Fibroblast of mammary gland (primary cell): ENCODE measurements at regions not wholly inside any gene's neighbourhood (a gene's known extent, or its start where the extent isn't known, plus 50 kb on each side); places are given as distances from the start of the nearest gene placed in this dataset.

Source experiments
- DNase-seq: peaks from one replicate; pipeline ENCODE4 v3.0.0-alpha.2; 2010; ENCODE audit warnings: low read depth
- H3K4me3 ChIP-seq: 2 replicates; pipeline ENCODE4 v1.5.1; 2011; ENCODE audit warnings: low read depth, mild to moderate bottlenecking, low read length, moderate library complexity; ENCODE audit not compliant: control insufficient read depth
- TF ChIP-seq, protein P1 (sequence below): conservative IDR thresholded peaks from 2 replicates; pipeline ENCODE4 v1.5.1; 2011; ENCODE audit warnings: low read depth, low read length, inconsistent platforms; ENCODE audit not compliant: control insufficient read depth, insufficient read depth

DNA sequence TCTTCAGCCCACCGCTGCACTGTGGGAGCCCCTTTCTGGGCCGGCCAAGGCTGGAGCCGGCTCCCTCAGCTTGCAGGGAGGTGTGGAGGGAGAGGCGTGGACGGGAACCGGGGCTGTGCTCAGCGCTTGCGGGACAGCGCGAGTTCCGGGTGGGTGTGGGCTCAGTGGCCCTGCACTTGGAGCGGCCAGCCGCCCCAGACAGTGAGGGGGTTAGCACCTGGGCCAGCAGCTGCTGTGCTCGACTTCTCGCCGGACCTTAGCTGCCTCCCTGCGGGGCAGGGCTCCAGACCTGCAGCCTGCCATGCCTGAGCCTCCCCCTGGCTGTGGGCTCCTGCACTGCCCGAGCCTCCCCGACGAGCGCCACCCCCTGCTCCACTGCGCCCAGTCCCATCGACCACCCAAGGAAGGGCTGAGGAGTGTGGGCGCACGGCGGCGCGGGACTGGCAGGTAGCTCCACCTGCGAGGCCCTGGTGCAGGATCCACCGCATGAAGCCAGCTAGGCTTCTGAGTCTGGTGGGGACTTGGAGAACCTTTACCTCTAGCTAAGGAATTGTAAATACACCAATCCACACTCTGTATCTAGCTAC, 92.9 kb upstream of the MAST4 start:
- no peak overlapping the region for H3K4me3 ChIP-seq
- DNase-seq: no peak
- TF ChIP-seq, protein P1, sequence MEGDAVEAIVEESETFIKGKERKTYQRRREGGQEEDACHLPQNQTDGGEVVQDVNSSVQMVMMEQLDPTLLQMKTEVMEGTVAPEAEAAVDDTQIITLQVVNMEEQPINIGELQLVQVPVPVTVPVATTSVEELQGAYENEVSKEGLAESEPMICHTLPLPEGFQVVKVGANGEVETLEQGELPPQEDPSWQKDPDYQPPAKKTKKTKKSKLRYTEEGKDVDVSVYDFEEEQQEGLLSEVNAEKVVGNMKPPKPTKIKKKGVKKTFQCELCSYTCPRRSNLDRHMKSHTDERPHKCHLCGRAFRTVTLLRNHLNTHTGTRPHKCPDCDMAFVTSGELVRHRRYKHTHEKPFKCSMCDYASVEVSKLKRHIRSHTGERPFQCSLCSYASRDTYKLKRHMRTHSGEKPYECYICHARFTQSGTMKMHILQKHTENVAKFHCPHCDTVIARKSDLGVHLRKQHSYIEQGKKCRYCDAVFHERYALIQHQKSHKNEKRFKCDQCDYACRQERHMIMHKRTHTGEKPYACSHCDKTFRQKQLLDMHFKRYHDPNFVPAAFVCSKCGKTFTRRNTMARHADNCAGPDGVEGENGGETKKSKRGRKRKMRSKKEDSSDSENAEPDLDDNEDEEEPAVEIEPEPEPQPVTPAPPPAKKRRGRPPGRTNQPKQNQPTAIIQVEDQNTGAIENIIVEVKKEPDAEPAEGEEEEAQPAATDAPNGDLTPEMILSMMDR: no peak

DNA sequence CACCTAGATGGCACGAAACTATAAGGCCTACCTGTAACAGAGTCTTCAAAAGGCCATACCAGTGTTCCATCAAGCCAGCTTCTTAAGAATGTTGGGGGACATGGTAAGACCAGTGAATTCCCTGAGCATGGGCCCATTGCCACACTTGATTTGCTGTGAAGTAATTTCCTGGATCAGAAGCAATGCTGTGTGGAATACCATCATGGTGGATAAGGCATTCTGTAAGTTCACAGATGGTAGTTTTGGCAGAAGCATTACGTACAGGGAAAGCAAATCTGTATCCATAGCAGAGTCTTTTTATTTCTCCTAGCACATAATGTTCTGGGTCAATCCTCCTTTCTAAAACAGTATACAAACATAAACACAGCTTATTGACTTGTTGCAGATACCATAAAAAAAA, 89.1 kb upstream of the MAST4 start:
- TF ChIP-seq, protein P1: no peak
- no peak for DNase-seq
- H3K4me3 ChIP-seq: no peak overlapping the region

DNA sequence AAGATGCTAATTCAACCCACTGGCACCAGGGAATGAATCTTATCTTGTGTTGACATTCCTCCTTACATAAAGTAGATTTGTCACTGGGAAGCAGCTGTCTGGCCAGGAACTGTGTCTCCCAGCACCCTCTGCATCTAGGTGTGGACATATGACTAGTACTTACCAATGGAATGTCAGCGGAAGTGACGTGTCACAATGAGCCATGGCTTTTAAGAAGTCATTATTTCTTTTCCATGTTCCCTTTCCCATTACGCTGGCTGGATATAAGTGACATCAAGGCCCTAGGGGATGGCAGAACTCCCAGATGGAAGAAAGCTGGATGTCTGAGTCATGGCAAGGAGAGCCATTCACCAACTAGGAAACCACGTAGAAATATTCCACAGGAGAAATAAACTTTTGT, 84.7 kb upstream of the MAST4 start:
- no peak overlapping the region for H3K4me3 ChIP-seq
- no peak for DNase-seq
- TF ChIP-seq, protein P1: no peak

DNA sequence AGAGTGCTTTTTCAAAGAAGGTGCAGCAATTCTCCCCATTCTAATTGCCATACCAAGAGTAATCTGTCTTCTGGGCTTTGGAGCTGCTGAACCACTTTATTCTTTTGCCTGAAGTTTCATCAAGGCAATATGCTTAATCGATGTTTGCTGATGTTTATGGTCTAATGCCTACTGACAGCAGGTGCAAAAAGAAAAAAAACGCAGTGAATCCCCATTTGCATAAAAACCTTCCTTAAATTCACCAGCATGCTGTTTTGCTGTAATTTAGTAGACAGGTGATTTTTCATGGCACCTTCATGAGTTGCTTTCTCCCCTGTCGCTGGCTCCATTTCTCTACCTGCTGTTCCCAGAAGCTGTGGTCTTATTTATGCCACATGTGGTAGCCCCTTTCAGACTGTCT, 83.1 kb upstream of the MAST4 start:
- TF ChIP-seq, protein P1: no peak
- DNase-seq: no peak
- no peak overlapping the region for H3K4me3 ChIP-seq

DNA sequence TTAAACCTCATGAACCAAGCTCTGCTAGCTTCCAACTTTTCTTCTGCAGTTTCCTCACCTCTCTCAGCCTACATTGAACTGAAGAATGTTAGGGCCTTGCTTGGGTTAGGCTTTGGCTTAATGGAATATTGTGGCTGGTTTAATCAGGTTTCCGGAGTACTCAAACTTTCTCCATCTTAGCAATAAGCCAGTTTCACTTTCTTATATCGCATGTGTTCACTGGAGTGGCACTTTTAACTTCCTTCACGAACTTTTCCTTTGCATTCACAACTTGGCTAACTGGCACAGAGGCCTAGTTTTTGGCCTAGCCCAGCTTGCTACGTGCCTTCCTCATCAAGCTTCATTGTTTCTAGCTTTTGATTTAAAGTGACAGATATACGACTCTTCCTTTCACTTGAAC, 81.0 kb upstream of the MAST4 start:
- no peak for DNase-seq
- H3K4me3 ChIP-seq: no peak overlapping the region
- TF ChIP-seq, protein P1: no peak

DNA sequence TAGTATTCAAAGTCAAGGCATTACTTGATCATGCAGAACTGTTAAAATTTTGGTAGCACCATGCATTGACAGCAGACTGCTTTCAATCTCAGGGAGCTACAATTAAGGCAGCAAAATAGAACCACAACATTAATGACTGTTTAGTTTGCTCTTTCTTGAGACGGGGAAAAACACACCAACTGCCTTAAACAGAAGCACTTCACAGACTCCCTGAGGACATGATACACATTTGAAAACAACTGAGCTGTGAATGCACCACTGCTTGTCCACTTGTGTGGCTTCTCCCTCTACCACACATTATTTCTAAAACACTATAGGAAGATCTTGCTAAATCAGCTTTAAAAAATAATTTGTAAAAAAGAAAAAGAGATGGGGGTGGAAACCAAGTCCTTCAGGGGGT, 79.6 kb upstream of the MAST4 start:
- H3K4me3 ChIP-seq: no peak overlapping the region
- TF ChIP-seq, protein P1: no peak
- no peak for DNase-seq

DNA sequence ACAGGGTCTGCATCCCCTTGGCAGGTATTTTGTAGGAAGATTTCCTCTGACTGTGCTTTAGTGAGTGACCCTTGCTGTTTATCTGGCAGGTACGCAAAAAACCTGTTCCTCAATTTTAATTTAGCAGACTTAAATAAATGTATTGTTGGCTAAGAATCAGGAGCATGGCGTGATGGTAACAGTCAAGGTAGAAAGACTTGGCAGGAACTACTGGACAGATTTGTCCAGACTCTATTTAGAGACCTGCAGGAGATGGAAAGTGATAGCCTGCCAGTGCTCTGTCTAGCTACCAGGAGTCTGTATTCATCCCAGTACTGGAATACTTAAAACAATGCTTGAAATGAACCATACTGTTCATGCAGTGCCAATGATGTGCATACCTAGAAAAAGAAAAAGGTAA, 78.8 kb upstream of the MAST4 start:
- H3K4me3 ChIP-seq: no peak overlapping the region
- DNase-seq: no peak
- TF ChIP-seq, protein P1: no peak
